ENCODE measurements at regions not wholly inside any gene's neighbourhood (a gene's known extent, or its start where the extent isn't known, plus 50 kb on each side); places are given as distances from the start of the nearest gene placed in this dataset.

- intact Hi-C loops (cut with DNase I; ENCODE audit: low total_unique reads): no loop called here
- Histone ChIP-seq H3K27me3 (no peaks in the 10 kb centered on the region), H3K9me3 (no peaks in the 10 kb centered on the region), H3K4me3 (no peak overlapping the region), H3K4me1 (no peaks in the 10 kb centered on the region), H3K36me3 (no peaks in the 10 kb centered on the region), H3K27ac (no peak overlapping the region)
- DNase-seq: no peak
- no peak for TF ChIP-seq POLR2A (IDR thresholded peaks at IDR 0.05)
- no peak for TF ChIP-seq CTCF (IDR thresholded peaks at IDR 0.05)
Observed at GRCh38 chr22:25437414-25438160, 126.9 kb upstream of the GRK3 start.

- Histone ChIP-seq H3K4me1 (peaks cover 0 to 8% of the 10 kb centered on the region in 2 donors), H3K36me3 (no peaks in the 10 kb centered on the region), H3K4me3 (no peak overlapping the region), H3K27me3 (no peaks in the 10 kb centered on the region), H3K27ac (no peak overlapping the region), H3K9me3 (no peaks in the 10 kb centered on the region)
- DNase-seq: no peak
- intact Hi-C loops (cut with DNase I; ENCODE audit: low total_unique reads): no loop called here
- TF ChIP-seq CTCF (IDR thresholded peaks at IDR 0.05) (no peak), POLR2A (IDR thresholded peaks at IDR 0.05) (no peak)
Observed at GRCh38 chr22:25447067-25447685, 117.3 kb upstream of the GRK3 start.

- Histone ChIP-seq H3K4me1 (peaks cover 0 to 9% of the 10 kb centered on the region in 2 donors), H3K36me3 (no peaks in the 10 kb centered on the region), H3K27me3 (no peaks in the 10 kb centered on the region), H3K9me3 (no peaks in the 10 kb centered on the region), H3K4me3 (peak overlapping the region; percentile 72 to 84), H3K27ac (peak overlapping the region; percentile 83 to 89)
- DNase-seq: peak; percentile 85 to 90
- intact Hi-C loops (cut with DNase I; ENCODE audit: low total_unique reads): no loop called here
- TF ChIP-seq CTCF (IDR thresholded peaks at IDR 0.05) (peak; percentile 90 to 93 (median 92)), POLR2A (IDR thresholded peaks at IDR 0.05) (peak in 1 of 2 donors; percentile 31)
Observed at GRCh38 chr22:25447686-25448434, 116.6 kb upstream of the GRK3 start.

GRCh38 chr22:25448435-25449051, 115.9 kb upstream of the GRK3 start:
- Histone ChIP-seq H3K27me3 (no peaks in the 10 kb centered on the region), H3K4me1 (peaks cover 0 to 9% of the 10 kb centered on the region in 2 donors), H3K4me3 (peak overlapping the region; percentile 72 to 84), H3K36me3 (no peaks in the 10 kb centered on the region), H3K27ac (peak overlapping the region; percentile 83 to 89), H3K9me3 (no peaks in the 10 kb centered on the region)
- intact Hi-C loops (cut with DNase I; ENCODE audit: low total_unique reads): no loop called here
- TF ChIP-seq POLR2A (IDR thresholded peaks at IDR 0.05): no peak
- TF ChIP-seq CTCF (IDR thresholded peaks at IDR 0.05): no peak
- DNase-seq: no peak
